Esophagus muscularis mucosa (tissue), 4 donors: ENCODE measurements at regions not wholly inside any gene's neighbourhood (a gene's known extent, or its start where the extent isn't known, plus 50 kb on each side); places are given as distances from the start of the nearest gene placed in this dataset.

ENCODE experiments used
- DNase-seq: peaks from one replicate; pipeline ENCODE4 v3.0.0-alpha.2; 2017; ENCODE audit errors: extremely low spot score
- H3K27ac ChIP-seq, 4 donors: fragments of 200-600 bp; sonication (generic); replicated peaks in 1 of 4; 1 replicate in 3 of 4; 2 replicates in 1 of 4; pipeline ENCODE4 v1.5.1; 2016 to 2019; ENCODE audit warnings: mild to moderate bottlenecking in 1 of 4
- H3K27me3 ChIP-seq, 4 donors: fragments of 200-600 bp; sonication (generic); one replicate each; pipeline versions ENCODE4 v1.5.1 to v1.6.0; 2016 to 2019
- H3K36me3 ChIP-seq, 4 donors: fragments of 200-600 bp; sonication (generic); one replicate each; pipeline ENCODE4 v1.5.1; 2016 to 2019
- H3K4me1 ChIP-seq, 4 donors: fragments of 200-600 bp; sonication (generic); one replicate each; pipeline ENCODE4 v1.5.1; 2016 to 2019
- H3K4me3 ChIP-seq, 4 donors: fragments of 200-600 bp; sonication (generic); 1 replicate in 2 of 4; 2 replicates in 2 of 4; pipeline ENCODE4 v1.5.1; 2016 to 2019; ENCODE audit warnings: mild to moderate bottlenecking in 4 of 4, moderate library complexity in 1 of 4
- H3K9me3 ChIP-seq, 4 donors: fragments of 200-600 bp; sonication (generic); 1 replicate in 3 of 4; 2 replicates in 1 of 4; pipeline ENCODE4 v1.5.1; 2016 to 2019
- CTCF ChIP-seq, 3 experiments: fragments of 200-600 bp in 2 of 3; fragments of 450-650 bp in 1 of 3; sonication (generic) in 2 of 3; IDR thresholded peaks; one replicate each; pipeline ENCODE4 v1.5.1; 2017 to 2019; ENCODE audit warnings: antibody characterized with exemption in 3 of 3, mild to moderate bottlenecking in 2 of 3, moderate library complexity in 1 of 3
- EP300 ChIP-seq: sonication (generic); formaldehyde crosslinking; IDR thresholded peaks from one replicate; pipeline ENCODE4 v1.6.1; 2017; ENCODE audit warnings: antibody characterized with exemption
- POLR2A ChIP-seq: fragments of 450-650 bp; IDR thresholded peaks from one replicate; pipeline ENCODE4 v1.6.1; 2017; ENCODE audit warnings: antibody characterized with exemption, moderate library complexity, mild to moderate bottlenecking, low read depth
- POLR2AphosphoS5 ChIP-seq, 2 donors: sonication (generic); formaldehyde crosslinking; IDR thresholded peaks; one replicate each; pipeline ENCODE4 v1.6.1; 2017; ENCODE audit warnings: antibody characterized with exemption in 2 of 2
- WGBS: methylation state at CpG from one replicate; pipeline ENCODE4 v1.1.5; 2018; 5-methylcytosine and 5-hydroxymethylcytosine counted together
- intact Hi-C: fragments of 100-400 bp; cut with DNase I; formaldehyde crosslinking; loops from one replicate; pipeline ENCODE4 v1.15.1; 2023

GRCh38 chr5:143638654-143639053 is 173.3 kb upstream of the HMHB1 start:
- no peak overlapping the region for H3K27ac ChIP-seq
- H3K4me3 ChIP-seq: no peak overlapping the region
- DNase-seq: no peak
- WGBS: 92% methylated on average over 4 of the region's 4 CpGs
- H3K9me3 ChIP-seq: no peaks in the 10 kb centered on the region
- TF ChIP-seq POLR2A (no peak), EP300 (no peak), CTCF (IDR thresholded peaks at IDR 0.05) (no peak), POLR2AphosphoS5 (IDR thresholded peaks at IDR 0.05) (no peak)
- no peaks in the 10 kb centered on the region for H3K27me3 ChIP-seq
- intact Hi-C loops: no loop called here
- no peaks in the 10 kb centered on the region for H3K36me3 ChIP-seq
- H3K4me1 ChIP-seq: peaks cover under 1 to 36% (median 17%) of the 10 kb centered on the region in 4 donors

- peaks cover 3 to 36% (median 17%) of the 10 kb centered on the region in 4 donors for H3K4me1 ChIP-seq
- no peak for TF ChIP-seq CTCF (IDR thresholded peaks at IDR 0.05)
- no peak for TF ChIP-seq POLR2A
- TF ChIP-seq POLR2AphosphoS5 (IDR thresholded peaks at IDR 0.05): no peak
- no peak for TF ChIP-seq EP300
- no peaks in the 10 kb centered on the region for H3K27me3 ChIP-seq
- 61% methylated on average over 8 of the region's 8 CpGs for WGBS
- no peak for DNase-seq
- peak overlapping the region in 2 of 4 donors; percentile 7 to 17 for H3K27ac ChIP-seq
- no peak overlapping the region for H3K4me3 ChIP-seq
- no peaks in the 10 kb centered on the region for H3K36me3 ChIP-seq
- no peaks in the 10 kb centered on the region for H3K9me3 ChIP-seq
- intact Hi-C loops: no loop called here
These were observed 174.9 kb upstream of the HMHB1 start for GRCh38 chr5:143636931-143637528.

- no peak overlapping the region for H3K4me3 ChIP-seq
- H3K36me3 ChIP-seq: no peaks in the 10 kb centered on the region
- peaks cover 3 to 36% (median 17%) of the 10 kb centered on the region in 4 donors for H3K4me1 ChIP-seq
- WGBS: 66% methylated on average over 2 of the region's 2 CpGs
- no peaks in the 10 kb centered on the region for H3K9me3 ChIP-seq
- H3K27me3 ChIP-seq: no peaks in the 10 kb centered on the region
- TF ChIP-seq POLR2AphosphoS5 (IDR thresholded peaks at IDR 0.05): no peak
- TF ChIP-seq EP300: no peak
- TF ChIP-seq POLR2A: no peak
- TF ChIP-seq CTCF (IDR thresholded peaks at IDR 0.05): no peak
- H3K27ac ChIP-seq: peak overlapping the region; percentile 36 to 63 (median 56)
- intact Hi-C loops: no loop called here
- DNase-seq: no peak
These were observed 176.1 kb upstream of the HMHB1 start for GRCh38 chr5:143635888-143636287.

- intact Hi-C loops: no loop called here
- DNase-seq: peak; percentile 87
- Histone ChIP-seq H3K4me1 (peaks cover 3 to 36% (median 17%) of the 10 kb centered on the region in 4 donors), H3K36me3 (no peaks in the 10 kb centered on the region), H3K4me3 (no peak overlapping the region), H3K27me3 (no peaks in the 10 kb centered on the region), H3K27ac (peak overlapping the region; percentile 36 to 63 (median 56)), H3K9me3 (no peaks in the 10 kb centered on the region)
- 82% methylated on average over 6 of the region's 6 CpGs for WGBS
- TF ChIP-seq CTCF (IDR thresholded peaks at IDR 0.05) (no peak), POLR2AphosphoS5 (IDR thresholded peaks at IDR 0.05) (peak in 1 of 2 donors; percentile 5), POLR2A (no peak), EP300 (no peak)
These were observed 176.7 kb upstream of the HMHB1 start for GRCh38 chr5:143635146-143635752.

GRCh38 chr5:143634689-143635088 is 177.3 kb upstream of the HMHB1 start:
- Histone ChIP-seq H3K27ac (peak overlapping the region in 1 of 4 donors; percentile 29), H3K4me3 (no peak overlapping the region), H3K9me3 (no peaks in the 10 kb centered on the region), H3K36me3 (no peaks in the 10 kb centered on the region), H3K27me3 (no peaks in the 10 kb centered on the region), H3K4me1 (peaks cover 3 to 36% (median 17%) of the 10 kb centered on the region in 4 donors)
- intact Hi-C loops: no loop called here
- TF ChIP-seq POLR2A (no peak), EP300 (no peak), POLR2AphosphoS5 (IDR thresholded peaks at IDR 0.05) (no peak), CTCF (IDR thresholded peaks at IDR 0.05) (no peak)
- DNase-seq: no peak
